CD4-positive, alpha-beta T cell (primary cell): ENCODE measurements at regions not wholly inside any gene's neighbourhood (a gene's known extent, or its start where the extent isn't known, plus 50 kb on each side); places are given as distances from the start of the nearest gene placed in this dataset.

Experiments used
- ATAC-seq: fragments of 200-7000 bp; cut with Tn5 transposase; one replicate; pipeline ENCODE4 v1.10.0; 2022; ENCODE audit warnings: mild to moderate bottlenecking; ENCODE audit not compliant: poor library complexity
- CTCF ChIA-PET: fragments of 350-600 bp; sonication (Branson Sonifier 250); formaldehyde crosslinking; loops from one replicate; lab custom pipeline; 2021; ENCODE audit warnings: antibody characterized with exemption, inconsistent platforms; lab: Charles Lee
- POLR2A ChIA-PET: fragments of 350-600 bp; sonication (Branson Sonifier 250); formaldehyde crosslinking; loops from one replicate; lab custom pipeline; 2021; ENCODE audit warnings: antibody characterized with exemption, inconsistent platforms; lab: Charles Lee
- DNase-seq, 14 experiments: peaks; one replicate each; pipeline ENCODE4 v3.0.0-alpha.2; 2013 to 2020; ENCODE audit warnings: mixed read lengths in 2 of 14
- H3K27ac ChIP-seq, 2 donors: one replicate each; pipeline versions ENCODE4 v1.5.1 to v1.7.0; 2013; ENCODE audit warnings: low read length in 2 of 2, low read depth in 1 of 2, mild to moderate bottlenecking in 1 of 2
- H3K27me3 ChIP-seq, 2 experiments: 1 replicate in 1 of 2; 2 replicates in 1 of 2; pipeline versions ENCODE4 v1.6.1 to v1.7.0; 2013; ENCODE audit warnings: low read length in 2 of 2, control low read depth in 1 of 2, mild to moderate bottlenecking in 1 of 2, moderate library complexity in 1 of 2; ENCODE audit not compliant: insufficient read depth in 2 of 2, control insufficient read depth in 1 of 2
- H3K36me3 ChIP-seq: one replicate; pipeline ENCODE4 v1.6.1; 2013; ENCODE audit warnings: low read length, control low read depth; ENCODE audit not compliant: insufficient read depth
- H3K4me1 ChIP-seq: one replicate; pipeline ENCODE4 v1.6.1; 2013; ENCODE audit warnings: low read length, control low read depth; ENCODE audit not compliant: insufficient read depth
- H3K4me3 ChIP-seq: one replicate; pipeline ENCODE4 v1.5.1; 2013; ENCODE audit warnings: mild to moderate bottlenecking, low read length, moderate library complexity
- H3K9me3 ChIP-seq, 2 experiments: 1 replicate in 1 of 2; 2 replicates in 1 of 2; pipeline versions ENCODE4 v1.6.1 to v1.7.0; 2013; ENCODE audit warnings: low read length in 2 of 2, mild to moderate bottlenecking in 2 of 2, control low read depth in 1 of 2, moderate library complexity in 1 of 2; ENCODE audit not compliant: control insufficient read depth in 1 of 2, insufficient read depth in 1 of 2
- H3K27ac Mint-ChIP-seq: one replicate; pipeline ENCODE4 v1.8.0; 2020; ENCODE audit warnings: mixed read lengths
- H3K27me3 Mint-ChIP-seq: one replicate; pipeline ENCODE4 v1.8.0; 2021; ENCODE audit warnings: mixed read lengths
- H3K36me3 Mint-ChIP-seq: one replicate; pipeline ENCODE4 v1.8.0; 2021; ENCODE audit warnings: low read depth, mixed read lengths
- H3K4me1 Mint-ChIP-seq: one replicate; pipeline ENCODE4 v1.8.0; 2021; ENCODE audit warnings: low read depth, mixed read lengths
- H3K4me3 Mint-ChIP-seq: one replicate; pipeline ENCODE4 v1.8.0; 2020; ENCODE audit warnings: mild to moderate bottlenecking, mixed read lengths
- H3K9me3 Mint-ChIP-seq: one replicate; pipeline ENCODE4 v1.8.0; 2020; ENCODE audit warnings: mixed read lengths
- intact Hi-C, 2 experiments: fragments of 100-400 bp; cut with DNase I in 1 of 2; cut with micrococcal nuclease in 1 of 2; formaldehyde crosslinking; loops; one replicate each; pipeline versions ENCODE4 v1.15.1 to v1.9.0; 2023 to 2025; cut with DNase I, micrococcal nuclease
- TF ChIP-seq, protein P1 (sequence below): fragments of 200-600 bp; IDR thresholded peaks from one replicate; pipeline ENCODE4 v1.8.0; 2022; ENCODE audit warnings: antibody characterized with exemption, mild to moderate bottlenecking

DNA sequence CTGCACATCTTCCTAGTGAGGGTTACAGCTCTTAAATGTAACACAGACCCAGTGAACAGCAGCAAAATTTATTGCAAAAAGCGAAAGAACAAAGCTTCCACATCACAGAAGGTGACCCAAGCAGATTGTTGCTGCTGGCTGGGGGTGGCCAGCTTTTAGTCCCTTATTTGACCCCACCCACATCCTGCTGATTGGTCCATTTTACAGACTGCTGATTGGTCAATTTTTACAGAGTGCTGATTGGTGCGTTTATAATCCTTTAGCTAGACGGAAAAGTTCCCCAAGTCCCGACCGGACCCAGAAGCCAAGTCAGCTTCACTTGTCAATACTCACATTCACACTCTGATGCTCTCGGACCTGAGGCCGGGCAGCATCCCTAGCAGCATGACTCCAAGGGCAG is 154.5 kb upstream of the ATP10A start:
- no peak overlapping the region for H3K4me3 ChIP-seq
- TF ChIP-seq, protein P1, sequence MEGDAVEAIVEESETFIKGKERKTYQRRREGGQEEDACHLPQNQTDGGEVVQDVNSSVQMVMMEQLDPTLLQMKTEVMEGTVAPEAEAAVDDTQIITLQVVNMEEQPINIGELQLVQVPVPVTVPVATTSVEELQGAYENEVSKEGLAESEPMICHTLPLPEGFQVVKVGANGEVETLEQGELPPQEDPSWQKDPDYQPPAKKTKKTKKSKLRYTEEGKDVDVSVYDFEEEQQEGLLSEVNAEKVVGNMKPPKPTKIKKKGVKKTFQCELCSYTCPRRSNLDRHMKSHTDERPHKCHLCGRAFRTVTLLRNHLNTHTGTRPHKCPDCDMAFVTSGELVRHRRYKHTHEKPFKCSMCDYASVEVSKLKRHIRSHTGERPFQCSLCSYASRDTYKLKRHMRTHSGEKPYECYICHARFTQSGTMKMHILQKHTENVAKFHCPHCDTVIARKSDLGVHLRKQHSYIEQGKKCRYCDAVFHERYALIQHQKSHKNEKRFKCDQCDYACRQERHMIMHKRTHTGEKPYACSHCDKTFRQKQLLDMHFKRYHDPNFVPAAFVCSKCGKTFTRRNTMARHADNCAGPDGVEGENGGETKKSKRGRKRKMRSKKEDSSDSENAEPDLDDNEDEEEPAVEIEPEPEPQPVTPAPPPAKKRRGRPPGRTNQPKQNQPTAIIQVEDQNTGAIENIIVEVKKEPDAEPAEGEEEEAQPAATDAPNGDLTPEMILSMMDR, result no peak
- no peak overlapping the region for H3K27ac ChIP-seq
- no peaks in the 10 kb centered on the region for H3K27me3 ChIP-seq
- no peaks in the 10 kb centered on the region for H3K36me3 ChIP-seq
- no peaks in the 10 kb centered on the region for H3K4me1 ChIP-seq
- ChIA-PET CTCF (no interaction called here), POLR2A (no interaction called here)
- H3K27me3 Mint-ChIP-seq, result peaks cover 33% of the 10 kb centered on the region
- intact Hi-C loops, result no loop called here
- H3K27ac Mint-ChIP-seq, result no peak overlapping the region
- DNase-seq (no peak), ATAC-seq (no peak)
- H3K9me3 ChIP-seq, result peaks cover 0 to 11% of the 10 kb centered on the region in 2 experiments
- H3K4me3 Mint-ChIP-seq, result no peak overlapping the region
- H3K4me1 Mint-ChIP-seq, result no peaks in the 10 kb centered on the region
- no peaks in the 10 kb centered on the region for H3K36me3 Mint-ChIP-seq
- H3K9me3 Mint-ChIP-seq, result no peaks in the 10 kb centered on the region

- H3K36me3 ChIP-seq, result no peaks in the 10 kb centered on the region
- H3K4me1 ChIP-seq, result no peaks in the 10 kb centered on the region
- Mint-ChIP-seq H3K27ac (no peak overlapping the region), H3K36me3 (no peaks in the 10 kb centered on the region), H3K27me3 (peaks cover 37% of the 10 kb centered on the region), H3K9me3 (no peaks in the 10 kb centered on the region), H3K4me3 (no peak overlapping the region), H3K4me1 (no peaks in the 10 kb centered on the region)
- no peak overlapping the region for H3K27ac ChIP-seq
- ATAC-seq (no peak), DNase-seq (no peak)
- H3K4me3 ChIP-seq, result no peak overlapping the region
- TF ChIP-seq, protein P1, result no peak
- ChIA-PET CTCF (no interaction called here), POLR2A (no interaction called here)
- intact Hi-C loops, result no loop called here
- H3K27me3 ChIP-seq, result no peaks in the 10 kb centered on the region
- peaks cover 0 to 11% of the 10 kb centered on the region in 2 experiments for H3K9me3 ChIP-seq
These were observed 152.5 kb upstream of the ATP10A start for GRCh38 chr15:26015516-26016075.

- Mint-ChIP-seq H3K4me3 (no peak overlapping the region), H3K4me1 (no peaks in the 10 kb centered on the region), H3K27ac (no peak overlapping the region), H3K9me3 (no peaks in the 10 kb centered on the region), H3K36me3 (no peaks in the 10 kb centered on the region), H3K27me3 (peaks cover 37% of the 10 kb centered on the region)
- Histone ChIP-seq H3K27ac (no peak overlapping the region), H3K4me3 (no peak overlapping the region), H3K9me3 (peaks cover 0 to 11% of the 10 kb centered on the region in 2 experiments), H3K4me1 (no peaks in the 10 kb centered on the region), H3K27me3 (no peaks in the 10 kb centered on the region), H3K36me3 (no peaks in the 10 kb centered on the region)
- intact Hi-C loops, result no loop called here
- TF ChIP-seq, protein P1, result no peak
- POLR2A ChIA-PET, result no interaction called here
- DNase-seq (no peak), ATAC-seq (no peak)
- CTCF ChIA-PET, result no interaction called here
These were observed 150.9 kb upstream of the ATP10A start for GRCh38 chr15:26013981-26014380.
